Retinal pigment epithelial cell (primary cell): ENCODE measurements at regions not wholly inside any gene's neighbourhood (a gene's known extent, or its start where the extent isn't known, plus 50 kb on each side); places are given as distances from the start of the nearest gene placed in this dataset.

ENCODE experiments used
- DNase-seq: peaks from one replicate; pipeline ENCODE4 v3.0.0-alpha.2; 2010; ENCODE audit warnings: low read depth
- H3K4me3 ChIP-seq: 2 replicates; pipeline ENCODE4 v1.5.1; 2011; ENCODE audit warnings: mild to moderate bottlenecking, low read length, control low read depth, moderate library complexity
- CTCF ChIP-seq: conservative IDR thresholded peaks from 2 replicates; pipeline ENCODE4 v1.5.1; 2011; ENCODE audit warnings: low read depth, low read length, control low read depth, inconsistent platforms

- TF ChIP-seq CTCF = no peak
- DNase-seq = no peak
Observed at GRCh38 chr7:47709051-47709450, 127.1 kb upstream of the TNS3 start.

GRCh38 chr7:47707583-47707982 is 125.7 kb upstream of the TNS3 start:
- no peak for TF ChIP-seq CTCF
- no peak for DNase-seq
- H3K4me3 ChIP-seq = no peak overlapping the region

More at GRCh38 chr7:47709051-47709450, 127.1 kb upstream of the TNS3 start:
- no peak overlapping the region for H3K4me3 ChIP-seq

GRCh38 chr7:47704936-47705335 is 123.0 kb upstream of the TNS3 start:
- no peak overlapping the region for H3K4me3 ChIP-seq
- no peak for TF ChIP-seq CTCF
- DNase-seq = no peak

GRCh38 chr7:47702080-47702479 is 120.2 kb upstream of the TNS3 start:
- H3K4me3 ChIP-seq = no peak overlapping the region
- no peak for DNase-seq
- no peak for TF ChIP-seq CTCF

- no peak for TF ChIP-seq CTCF
- H3K4me3 ChIP-seq = no peak overlapping the region
- DNase-seq = no peak
Observed at GRCh38 chr7:47698386-47698785, 116.5 kb upstream of the TNS3 start.

GRCh38 chr7:47697543-47697942 is 115.6 kb upstream of the TNS3 start:
- no peak for TF ChIP-seq CTCF
- H3K4me3 ChIP-seq = no peak overlapping the region
- no peak for DNase-seq

- H3K4me3 ChIP-seq = no peak overlapping the region
- DNase-seq = no peak
- no peak for TF ChIP-seq CTCF
Observed at GRCh38 chr7:47696152-47696710, 114.3 kb upstream of the TNS3 start.
